GM12878 (cell line): ENCODE measurements at regions not wholly inside any gene's neighbourhood (a gene's known extent, or its start where the extent isn't known, plus 50 kb on each side); places are given as distances from the start of the nearest gene placed in this dataset.

Experiments
- BCLAF1 ChIP-seq: fragments of 450-650 bp; IDR thresholded peaks from 2 replicates; pipeline ENCODE4 v1.6.1; 2017; ENCODE audit warnings: antibody characterized with exemption, mild to moderate bottlenecking, moderate library complexity
- CEBPB ChIP-seq, 2 experiments: fragments of 150-350 bp in 1 of 2; IDR thresholded peaks; 2 replicates each; pipeline ENCODE4 v1.6.1; 2012 to 2014; ENCODE audit warnings: low read depth in 2 of 2, low read length in 2 of 2, borderline replicate concordance in 1 of 2, inconsistent platforms in 1 of 2
- CREM ChIP-seq: IDR thresholded peaks from 2 replicates; pipeline ENCODE4 v1.6.1; 2014; ENCODE audit warnings: antibody characterized with exemption, low read depth
- E4F1 ChIP-seq: fragments of 450-650 bp; IDR thresholded peaks from 2 replicates; pipeline ENCODE4 v1.6.1; 2018; ENCODE audit warnings: borderline replicate concordance, mild to moderate bottlenecking; ENCODE audit not compliant: partially characterized antibody
- EGR1 ChIP-seq, 2 experiments: IDR thresholded peaks; 1 replicate in 1 of 2; 2 replicates in 1 of 2; pipeline ENCODE4 v1.6.1; 2011 to 2012; ENCODE audit warnings: low read depth in 2 of 2, low read length in 2 of 2, borderline replicate concordance in 1 of 2, mild to moderate bottlenecking in 1 of 2, moderate library complexity in 1 of 2
- HDAC6 ChIP-seq: fragments of 200-600 bp; sonication (generic); IDR thresholded peaks from one replicate; pipeline ENCODE4 v1.8.0; 2017; ENCODE audit warnings: antibody characterized with exemption; ENCODE audit not compliant: unreplicated experiment
- IRF4 ChIP-seq: IDR thresholded peaks from 2 replicates; pipeline ENCODE4 v1.6.1; 2011; ENCODE audit warnings: low read depth, low read length
- MXI1 ChIP-seq: fragments of 150-350 bp; IDR thresholded peaks from 2 replicates; pipeline ENCODE4 v1.6.1; 2011; ENCODE audit warnings: low read depth, mild to moderate bottlenecking, inconsistent platforms, low read length, improper control_type of control experiment
- NBN ChIP-seq: fragments of 450-650 bp; IDR thresholded peaks from 2 replicates; pipeline ENCODE4 v1.6.1; 2016
- RFX5 ChIP-seq: IDR thresholded peaks from 2 replicates; pipeline ENCODE4 v1.6.1; 2011; ENCODE audit warnings: low read depth, low read length, improper control_type of control experiment
- STAT3 ChIP-seq: IDR thresholded peaks from 2 replicates; pipeline ENCODE4 v1.6.1; 2011; ENCODE audit warnings: low read depth, low read length, improper control_type of control experiment
- TCF3 ChIP-seq: IDR thresholded peaks from 2 replicates; pipeline ENCODE4 v1.6.1; 2012; ENCODE audit warnings: low read depth, mild to moderate bottlenecking, low read length, borderline replicate concordance; ENCODE audit not compliant: insufficient read depth
- ZNF274 ChIP-seq: IDR thresholded peaks from one replicate; pipeline ENCODE4 v1.8.0; 2011; ENCODE audit not compliant: insufficient read length, insufficient read depth
- TF ChIP-seq, protein P1 (sequence below): fragments of 450-650 bp; IDR thresholded peaks from 2 replicates; pipeline ENCODE4 v1.6.1; 2017; ENCODE audit warnings: low read depth, mild to moderate bottlenecking, moderate library complexity
- TF ChIP-seq, protein P2 (sequence below): fragments of 450-650 bp; IDR thresholded peaks from 2 replicates; pipeline ENCODE4 v1.6.1; 2018; ENCODE audit warnings: mild to moderate bottlenecking, low read depth, moderate library complexity; ENCODE audit not compliant: partially characterized antibody
- TF ChIP-seq, protein P3 (sequence below): IDR thresholded peaks from 2 replicates; pipeline ENCODE4 v1.6.1; 2011; ENCODE audit warnings: borderline replicate concordance, low read depth, mild to moderate bottlenecking, moderate library complexity, mixed read lengths, low read length; ENCODE audit not compliant: insufficient read depth; ENCODE audit errors: extremely low read length
- TF ChIP-seq, protein P4 (sequence below), 3 experiments: IDR thresholded peaks in 2 of 3; conservative IDR thresholded peaks in 1 of 3; 2 replicates each; pipeline ENCODE4 v1.5.1; 2011; ENCODE audit warnings: low read depth in 3 of 3, low read length in 3 of 3, mild to moderate bottlenecking in 3 of 3, control low read depth in 2 of 3, moderate library complexity in 2 of 3, inconsistent platforms in 1 of 3, mixed read lengths in 1 of 3; ENCODE audit not compliant: control insufficient read depth in 2 of 3, insufficient read depth in 1 of 3; ENCODE audit errors: extremely low read depth in 1 of 3

DNA sequence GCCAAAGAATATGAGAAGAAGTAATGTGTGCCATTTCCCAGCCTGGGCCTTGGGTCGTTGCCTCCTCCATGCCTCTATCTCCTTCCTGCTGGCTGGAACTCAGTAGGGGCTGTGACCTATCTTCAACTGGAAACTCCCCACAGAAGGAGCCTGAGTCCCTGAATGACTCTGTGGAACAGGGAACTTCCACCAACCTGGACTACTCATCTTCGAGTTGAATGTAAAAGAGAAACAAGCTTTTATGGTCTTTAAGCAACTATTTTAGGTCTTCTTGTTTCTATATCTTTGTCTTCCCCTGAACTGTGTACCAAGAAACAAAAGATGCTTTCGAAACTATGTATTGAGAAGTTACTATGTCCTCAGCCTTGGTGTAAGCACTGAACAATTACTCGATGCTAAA is 355.3 kb upstream of the NR2F2 start (continued):
- TF ChIP-seq, protein P1, sequence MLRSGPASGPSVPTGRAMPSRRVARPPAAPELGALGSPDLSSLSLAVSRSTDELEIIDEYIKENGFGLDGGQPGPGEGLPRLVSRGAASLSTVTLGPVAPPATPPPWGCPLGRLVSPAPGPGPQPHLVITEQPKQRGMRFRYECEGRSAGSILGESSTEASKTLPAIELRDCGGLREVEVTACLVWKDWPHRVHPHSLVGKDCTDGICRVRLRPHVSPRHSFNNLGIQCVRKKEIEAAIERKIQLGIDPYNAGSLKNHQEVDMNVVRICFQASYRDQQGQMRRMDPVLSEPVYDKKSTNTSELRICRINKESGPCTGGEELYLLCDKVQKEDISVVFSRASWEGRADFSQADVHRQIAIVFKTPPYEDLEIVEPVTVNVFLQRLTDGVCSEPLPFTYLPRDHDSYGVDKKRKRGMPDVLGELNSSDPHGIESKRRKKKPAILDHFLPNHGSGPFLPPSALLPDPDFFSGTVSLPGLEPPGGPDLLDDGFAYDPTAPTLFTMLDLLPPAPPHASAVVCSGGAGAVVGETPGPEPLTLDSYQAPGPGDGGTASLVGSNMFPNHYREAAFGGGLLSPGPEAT, result peak; percentile 76
- TF ChIP-seq EGR1 (IDR thresholded peaks at IDR 0.05; ENCODE audit: borderline replicate concordance in 1 of 2, low read depth in 2 of 2, low read length in 2 of 2) (no peak), CEBPB (IDR thresholded peaks at IDR 0.05; ENCODE audit: borderline replicate concordance in 1 of 2, low read depth in 2 of 2, low read length in 2 of 2) (no peak), CREM (peak; percentile 46; the same call in 1 of the 2 replicates), RFX5 (no peak), STAT3 (no peak), IRF4 (peak; percentile 31; the same call in 1 of the 2 replicates), BCLAF1 (no peak), TCF3 (0 out of 2 replicates have a peak, but pooled peaks have one; percentile 30), NBN (no peak), E4F1 (no peak), MXI1 (no peak), ZNF274 (no peak), HDAC6 (no peak)
- TF ChIP-seq, protein P2, sequence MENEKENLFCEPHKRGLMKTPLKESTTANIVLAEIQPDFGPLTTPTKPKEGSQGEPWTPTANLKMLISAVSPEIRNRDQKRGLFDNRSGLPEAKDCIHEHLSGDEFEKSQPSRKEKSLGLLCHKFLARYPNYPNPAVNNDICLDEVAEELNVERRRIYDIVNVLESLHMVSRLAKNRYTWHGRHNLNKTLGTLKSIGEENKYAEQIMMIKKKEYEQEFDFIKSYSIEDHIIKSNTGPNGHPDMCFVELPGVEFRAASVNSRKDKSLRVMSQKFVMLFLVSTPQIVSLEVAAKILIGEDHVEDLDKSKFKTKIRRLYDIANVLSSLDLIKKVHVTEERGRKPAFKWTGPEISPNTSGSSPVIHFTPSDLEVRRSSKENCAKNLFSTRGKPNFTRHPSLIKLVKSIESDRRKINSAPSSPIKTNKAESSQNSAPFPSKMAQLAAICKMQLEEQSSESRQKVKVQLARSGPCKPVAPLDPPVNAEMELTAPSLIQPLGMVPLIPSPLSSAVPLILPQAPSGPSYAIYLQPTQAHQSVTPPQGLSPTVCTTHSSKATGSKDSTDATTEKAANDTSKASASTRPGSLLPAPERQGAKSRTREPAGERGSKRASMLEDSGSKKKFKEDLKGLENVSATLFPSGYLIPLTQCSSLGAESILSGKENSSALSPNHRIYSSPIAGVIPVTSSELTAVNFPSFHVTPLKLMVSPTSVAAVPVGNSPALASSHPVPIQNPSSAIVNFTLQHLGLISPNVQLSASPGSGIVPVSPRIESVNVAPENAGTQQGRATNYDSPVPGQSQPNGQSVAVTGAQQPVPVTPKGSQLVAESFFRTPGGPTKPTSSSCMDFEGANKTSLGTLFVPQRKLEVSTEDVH, result no peak
- TF ChIP-seq, protein P3, sequence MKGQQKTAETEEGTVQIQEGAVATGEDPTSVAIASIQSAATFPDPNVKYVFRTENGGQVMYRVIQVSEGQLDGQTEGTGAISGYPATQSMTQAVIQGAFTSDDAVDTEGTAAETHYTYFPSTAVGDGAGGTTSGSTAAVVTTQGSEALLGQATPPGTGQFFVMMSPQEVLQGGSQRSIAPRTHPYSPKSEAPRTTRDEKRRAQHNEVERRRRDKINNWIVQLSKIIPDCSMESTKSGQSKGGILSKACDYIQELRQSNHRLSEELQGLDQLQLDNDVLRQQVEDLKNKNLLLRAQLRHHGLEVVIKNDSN, result no peak
- TF ChIP-seq, protein P4, sequence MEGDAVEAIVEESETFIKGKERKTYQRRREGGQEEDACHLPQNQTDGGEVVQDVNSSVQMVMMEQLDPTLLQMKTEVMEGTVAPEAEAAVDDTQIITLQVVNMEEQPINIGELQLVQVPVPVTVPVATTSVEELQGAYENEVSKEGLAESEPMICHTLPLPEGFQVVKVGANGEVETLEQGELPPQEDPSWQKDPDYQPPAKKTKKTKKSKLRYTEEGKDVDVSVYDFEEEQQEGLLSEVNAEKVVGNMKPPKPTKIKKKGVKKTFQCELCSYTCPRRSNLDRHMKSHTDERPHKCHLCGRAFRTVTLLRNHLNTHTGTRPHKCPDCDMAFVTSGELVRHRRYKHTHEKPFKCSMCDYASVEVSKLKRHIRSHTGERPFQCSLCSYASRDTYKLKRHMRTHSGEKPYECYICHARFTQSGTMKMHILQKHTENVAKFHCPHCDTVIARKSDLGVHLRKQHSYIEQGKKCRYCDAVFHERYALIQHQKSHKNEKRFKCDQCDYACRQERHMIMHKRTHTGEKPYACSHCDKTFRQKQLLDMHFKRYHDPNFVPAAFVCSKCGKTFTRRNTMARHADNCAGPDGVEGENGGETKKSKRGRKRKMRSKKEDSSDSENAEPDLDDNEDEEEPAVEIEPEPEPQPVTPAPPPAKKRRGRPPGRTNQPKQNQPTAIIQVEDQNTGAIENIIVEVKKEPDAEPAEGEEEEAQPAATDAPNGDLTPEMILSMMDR (IDR thresholded peaks at IDR 0.05 in 2 of 3, conservative IDR thresholded peaks at IDR 0.05 in 1 of 3; ENCODE audit: control insufficient read depth in 2 of 3, extremely low read depth in 1 of 3, insufficient read depth in 1 of 3, low read depth in 3 of 3, low read length in 3 of 3), result no peak
